ENCODE measurements at regions not wholly inside any gene's neighbourhood (a gene's known extent, or its start where the extent isn't known, plus 50 kb on each side); places are given as distances from the start of the nearest gene placed in this dataset.

DNA sequence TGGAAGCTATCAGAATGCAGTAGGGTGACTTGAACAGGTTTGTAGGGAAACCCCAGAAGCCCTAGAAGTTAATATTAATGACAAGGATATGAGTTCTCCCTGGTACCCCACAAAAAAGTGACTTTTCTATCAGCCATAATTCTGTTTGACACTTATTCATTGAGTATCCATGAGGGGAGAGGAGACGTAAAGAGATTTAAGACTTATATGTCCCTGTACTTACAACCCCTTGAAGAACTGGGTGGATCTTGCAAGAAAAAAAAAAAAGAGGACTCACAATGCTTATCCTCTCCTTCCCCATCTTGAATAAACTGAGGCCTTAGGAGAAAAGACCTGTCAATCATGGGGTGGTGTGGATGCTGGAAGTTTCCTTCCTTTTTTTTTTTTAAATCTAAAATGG lies 203.5 kb downstream of the CBLN1 start:
- DNase-seq, result no peak

DNA sequence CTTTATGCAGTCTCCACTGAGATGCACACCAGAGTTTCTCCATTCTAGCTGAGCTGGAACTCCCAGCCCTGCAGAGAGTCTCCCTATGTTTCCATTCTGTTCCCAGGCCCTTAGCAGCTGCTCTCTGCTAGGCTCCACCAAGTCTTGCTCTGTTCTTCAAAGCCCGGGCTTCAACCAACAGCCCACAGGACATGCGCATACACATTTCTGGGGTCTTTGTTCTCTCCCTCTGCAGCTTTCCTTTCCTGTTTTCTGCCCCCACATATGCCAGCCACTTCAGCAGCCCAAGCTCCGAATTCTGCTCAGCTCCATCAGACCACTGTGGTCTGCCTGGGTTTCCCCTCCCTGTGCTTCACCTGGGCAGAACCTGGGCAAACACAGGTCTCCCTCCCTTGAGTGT lies 205.9 kb downstream of the CBLN1 start:
- no peak for DNase-seq

DNA sequence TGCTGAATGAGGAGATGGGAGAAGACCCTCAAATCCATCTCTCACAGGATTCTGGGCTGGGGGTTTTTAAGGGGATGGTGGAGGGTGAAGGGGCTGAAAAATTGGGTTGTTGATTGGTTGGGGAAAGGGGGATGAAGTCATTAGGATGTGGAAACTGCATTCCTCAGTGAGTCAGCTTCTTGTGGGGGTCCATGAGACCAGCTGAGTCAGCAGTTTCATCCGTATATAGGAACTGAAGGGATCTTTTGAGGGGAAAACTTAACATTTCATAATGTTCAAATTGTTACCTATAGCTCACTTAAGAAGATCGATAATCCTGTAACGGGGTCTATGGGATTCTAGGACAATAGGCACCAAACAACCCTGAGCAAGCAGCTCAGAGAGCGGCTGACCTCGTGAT lies 213.4 kb downstream of the CBLN1 start:
- DNase-seq, result no peak

DNA sequence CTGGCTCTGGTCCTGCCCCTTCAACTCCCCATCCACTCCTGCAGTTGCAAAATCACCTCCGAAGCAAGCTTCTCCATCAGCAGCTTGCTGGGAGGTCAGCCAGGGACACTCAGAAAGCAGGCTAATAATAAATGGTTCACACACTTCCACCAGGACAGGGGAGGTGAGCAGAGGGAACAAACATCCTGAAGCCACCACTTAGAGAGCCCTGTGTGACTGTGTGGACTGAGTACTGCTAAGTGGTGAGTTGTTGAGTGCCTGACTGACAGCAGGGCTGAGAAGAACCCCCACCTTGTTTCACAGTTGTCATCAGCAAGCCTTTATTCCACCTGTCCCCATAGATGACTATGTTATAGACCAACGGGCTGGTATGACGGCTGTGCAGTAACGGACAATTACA lies 213.9 kb downstream of the CBLN1 start:
- no peak for DNase-seq

DNA sequence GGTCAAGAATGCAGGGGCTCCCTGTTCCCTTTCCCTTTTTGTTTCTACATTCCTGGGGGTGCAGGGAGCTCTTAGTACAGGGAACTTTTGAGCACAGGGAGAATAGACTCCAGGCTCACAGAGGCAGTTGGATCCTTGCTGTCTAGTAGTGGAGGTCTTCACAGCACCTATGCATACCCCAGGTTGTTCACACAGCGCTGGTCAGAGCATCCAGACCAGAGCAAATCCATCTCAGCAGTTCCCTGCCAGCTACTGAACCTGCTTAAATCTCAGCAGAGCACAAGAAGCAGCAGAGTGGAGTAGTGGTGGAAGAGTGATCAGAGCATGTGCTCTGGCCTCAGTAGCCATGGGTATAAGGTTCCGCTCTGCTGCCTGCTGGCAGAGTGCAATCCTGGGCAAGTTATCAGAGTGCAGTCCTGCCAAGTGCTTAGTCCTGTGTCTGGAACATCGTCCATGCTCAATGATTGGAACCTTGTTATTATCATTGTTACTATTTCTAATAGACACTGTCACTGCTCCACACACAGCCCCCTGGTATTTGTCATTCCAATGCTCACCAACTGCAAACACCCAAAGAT lies 220.4 kb downstream of the CBLN1 start:
- no peak for DNase-seq

DNA sequence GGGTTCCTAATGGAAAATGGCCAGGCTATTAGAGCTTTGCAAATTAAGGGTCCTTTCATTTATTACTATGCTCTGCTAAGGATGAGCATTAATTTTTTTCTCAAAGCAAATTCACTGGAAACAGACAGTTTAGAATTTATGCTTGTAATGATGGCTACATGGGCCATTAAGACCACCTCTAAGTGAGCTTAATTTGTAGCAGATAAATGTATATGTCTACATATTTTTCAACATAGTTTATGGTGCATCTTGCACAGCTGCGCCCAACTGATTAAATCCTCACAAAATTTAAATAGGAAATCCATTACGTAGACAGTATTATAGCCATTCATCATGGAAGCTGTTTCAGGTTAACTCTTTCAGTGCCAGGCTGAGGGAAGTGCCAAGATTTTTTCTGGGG lies 220.9 kb downstream of the CBLN1 start:
- no peak for DNase-seq

DNA sequence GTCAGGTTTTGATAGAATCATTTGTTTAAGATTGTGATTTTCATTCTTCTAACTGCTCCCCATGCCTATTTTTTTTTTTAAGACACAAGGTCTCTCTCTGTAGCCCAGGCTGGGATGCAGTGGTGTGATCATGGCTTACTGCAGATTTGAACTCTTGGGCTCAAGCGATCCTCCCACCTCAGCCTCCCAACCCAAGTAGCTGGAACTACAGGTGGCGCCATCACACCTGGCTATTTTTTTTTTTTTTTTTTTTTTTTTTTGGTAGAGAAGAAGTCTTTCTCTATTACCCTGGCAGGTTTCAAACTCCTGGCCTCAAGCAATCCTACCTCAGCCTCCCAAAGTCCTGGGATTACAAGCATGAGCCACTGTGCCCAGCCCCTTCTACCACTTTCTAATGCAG lies 223.3 kb downstream of the CBLN1 start:
- no peak for DNase-seq

DNA sequence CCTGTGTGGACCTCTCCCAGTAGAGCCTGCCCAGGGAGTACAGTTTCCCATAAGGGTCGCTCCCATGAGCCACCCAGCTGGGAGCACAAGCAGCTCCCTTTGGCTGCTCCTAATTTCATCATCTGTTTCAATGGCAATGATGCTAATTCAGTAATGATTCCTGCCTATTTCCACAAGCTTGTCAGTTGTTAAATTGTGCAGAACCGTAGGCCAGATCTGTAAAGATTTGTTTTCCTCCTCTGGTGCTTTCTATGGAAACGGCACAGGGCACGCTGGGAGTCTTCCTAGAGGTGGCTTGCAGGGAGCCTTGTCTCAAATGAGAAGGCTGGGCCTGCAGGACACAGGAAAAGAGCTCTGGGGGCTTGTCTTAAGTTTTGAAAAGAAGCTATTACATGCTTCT lies 223.7 kb downstream of the CBLN1 start:
- no peak for DNase-seq

DNA sequence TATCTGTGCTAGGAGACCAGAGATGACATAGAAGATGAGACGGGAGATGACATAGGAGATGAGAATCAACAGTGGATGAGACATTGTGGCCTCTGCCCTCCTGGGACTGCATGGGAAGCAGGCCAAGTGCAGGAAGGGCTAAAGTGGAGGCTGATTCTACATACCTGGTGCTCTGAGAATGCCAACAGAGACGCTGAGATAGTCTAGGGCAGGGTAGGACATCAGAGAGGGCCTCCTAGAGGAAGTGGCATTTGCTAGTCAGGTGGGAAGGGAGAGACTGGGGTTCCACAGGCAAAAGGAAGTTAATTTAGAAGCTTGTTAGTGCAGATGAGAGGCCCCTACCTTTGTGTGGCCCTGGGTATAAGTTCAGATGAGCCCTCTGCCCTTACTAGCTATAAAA lies 224.2 kb downstream of the CBLN1 start:
- no peak for DNase-seq

DNA sequence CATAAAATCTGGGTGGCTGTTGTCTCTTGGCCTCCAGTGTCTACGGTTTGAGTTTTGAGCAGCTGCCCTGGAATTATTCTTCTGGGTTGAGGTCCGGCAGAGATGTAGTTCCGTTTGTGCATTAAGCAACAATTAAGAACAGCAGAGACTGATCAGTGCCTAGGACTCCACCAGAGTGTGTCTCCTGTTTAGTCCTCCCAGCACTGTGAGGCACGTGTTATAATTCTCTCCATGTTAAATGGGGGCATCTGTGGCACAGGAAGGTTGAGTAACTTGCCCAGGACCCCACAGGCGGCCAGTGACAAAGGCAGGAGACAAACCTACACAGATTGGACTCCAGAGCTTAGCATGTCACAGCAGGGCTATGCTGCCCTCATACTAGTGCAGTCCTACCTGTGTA lies 225.1 kb downstream of the CBLN1 start:
- DNase-seq, result no peak

DNA sequence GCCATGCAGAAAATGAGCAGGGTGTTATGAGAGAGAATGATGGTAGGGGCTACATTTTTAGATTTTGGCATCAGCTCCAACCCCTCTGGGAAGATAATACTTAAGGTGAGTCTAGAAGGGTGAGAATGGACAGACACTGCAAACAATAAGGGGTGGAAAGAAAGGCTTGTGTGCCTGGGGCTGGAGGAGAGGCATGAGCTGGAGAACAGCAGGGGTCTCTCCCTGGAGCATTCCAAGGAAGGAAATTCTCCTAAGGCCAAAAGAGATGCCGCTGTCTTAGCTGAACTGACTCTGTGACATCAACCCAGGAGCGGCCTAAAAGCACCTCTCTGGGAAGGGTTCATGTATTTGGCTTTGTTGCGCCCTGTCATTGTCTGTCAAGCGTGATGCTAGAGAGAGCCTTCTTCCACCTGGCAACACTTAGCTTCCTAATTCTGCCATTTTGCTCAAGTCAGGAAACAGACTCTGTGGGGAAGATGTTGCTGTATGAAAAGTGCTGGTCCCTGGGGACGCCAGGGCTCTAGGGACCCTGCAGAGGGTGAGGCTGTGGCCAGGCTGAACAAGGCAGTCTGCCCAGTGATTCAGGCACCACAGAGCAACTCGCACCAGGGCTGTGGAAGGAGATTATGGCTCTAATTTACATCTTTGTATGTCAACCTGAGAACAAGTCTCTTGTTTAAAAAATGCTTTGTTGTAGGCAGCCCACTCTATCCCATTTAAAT lies 225.7 kb downstream of the CBLN1 start:
- no peak for DNase-seq

DNA sequence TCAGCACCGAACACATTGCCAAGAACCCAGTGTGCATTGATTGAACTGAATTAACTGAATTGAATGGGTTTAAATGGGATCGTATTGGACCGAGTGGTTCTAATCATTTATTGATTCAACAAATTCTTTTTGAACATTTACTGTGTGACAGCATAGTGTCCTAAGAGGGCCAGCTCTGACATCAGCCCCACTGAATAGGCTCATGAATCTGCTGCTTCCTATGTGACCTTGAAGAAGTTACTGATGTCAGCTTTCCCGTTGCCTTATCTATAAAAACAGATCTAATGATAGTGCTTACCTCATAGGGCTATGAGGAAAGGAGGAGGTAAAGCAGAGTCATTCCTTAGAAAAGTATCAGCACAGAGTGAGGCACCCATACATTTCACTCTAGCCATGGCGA lies 226.3 kb downstream of the CBLN1 start:
- no peak for DNase-seq

DNA sequence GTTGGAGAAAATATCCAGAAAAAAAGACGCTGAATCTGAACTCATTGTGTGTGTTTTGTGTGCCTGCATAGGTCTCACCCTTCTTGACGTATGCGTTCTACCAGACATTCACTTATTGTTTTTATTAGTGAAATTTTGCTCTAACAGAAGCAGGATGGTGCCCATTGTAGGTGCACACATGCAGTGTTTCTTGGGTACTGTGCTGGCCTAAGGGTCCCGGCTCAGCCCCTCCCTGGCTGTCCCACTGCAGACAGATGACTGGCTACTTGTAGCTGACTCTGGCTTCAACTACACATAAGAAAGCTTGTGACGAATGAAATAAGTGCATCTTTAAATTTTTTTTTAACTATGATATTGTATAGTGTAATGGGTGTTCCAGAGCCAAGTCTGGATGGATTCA lies 227.0 kb downstream of the CBLN1 start:
- no peak for DNase-seq

DNA sequence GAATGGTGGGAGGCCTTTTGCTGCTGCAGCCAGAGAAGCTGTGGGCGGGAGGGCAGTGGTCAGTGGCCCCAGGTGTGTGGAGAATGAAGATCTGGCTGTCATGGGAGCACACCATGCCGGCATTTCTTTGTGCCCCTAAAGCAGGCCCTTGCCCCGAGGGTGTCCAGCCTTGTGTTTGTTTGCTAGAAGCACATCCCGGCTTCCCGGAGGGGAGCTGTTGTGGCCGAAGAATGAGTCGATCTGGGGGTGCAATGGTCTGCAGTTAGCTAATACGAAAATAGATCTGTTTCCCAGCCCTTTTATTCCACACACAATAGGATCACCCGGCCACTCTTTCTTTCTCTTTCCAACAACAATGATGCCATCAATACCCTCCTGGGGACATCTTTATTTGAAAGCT lies 228.8 kb downstream of the CBLN1 start:
- no peak for DNase-seq

DNA sequence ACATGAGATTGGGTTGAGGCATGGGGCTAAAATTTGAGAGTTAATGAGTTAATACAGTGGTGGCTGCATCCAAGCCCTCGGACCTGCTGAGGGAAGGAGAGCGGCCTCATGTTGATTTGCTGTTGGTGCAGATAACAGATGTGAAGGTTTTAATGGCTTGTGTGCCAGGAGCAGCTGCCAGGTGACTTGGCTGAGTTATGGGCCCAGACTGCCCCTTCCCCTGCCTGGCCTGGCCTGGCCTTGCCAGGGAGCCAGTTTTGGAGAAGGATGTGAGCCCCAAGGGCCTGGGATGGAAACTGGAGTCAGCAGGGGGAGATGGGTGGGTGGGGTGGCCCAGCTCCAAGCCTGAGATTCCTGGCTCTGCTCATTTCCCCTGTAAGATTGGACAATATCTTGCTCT lies 230.1 kb downstream of the CBLN1 start:
- no peak for DNase-seq

DNA sequence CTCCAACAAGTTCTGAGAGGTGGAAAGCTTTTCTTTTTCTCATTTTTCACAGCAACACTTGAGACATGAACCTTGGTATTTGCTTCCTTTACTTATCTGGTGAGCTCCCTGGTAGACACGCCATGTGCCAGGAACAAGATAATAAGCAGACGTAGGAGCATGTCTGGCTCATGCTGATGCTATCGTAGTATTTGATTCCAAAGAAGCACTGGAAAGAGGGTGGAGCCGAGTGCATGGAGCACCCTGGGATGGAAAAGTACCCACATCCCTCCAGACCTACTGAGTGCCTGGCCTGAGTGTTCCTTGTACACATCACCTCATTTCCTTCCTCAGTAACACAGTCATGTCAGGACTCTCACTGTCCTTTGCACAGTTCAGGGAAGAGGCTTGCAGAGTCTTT lies 231.0 kb downstream of the CBLN1 start:
- no peak for DNase-seq

DNA sequence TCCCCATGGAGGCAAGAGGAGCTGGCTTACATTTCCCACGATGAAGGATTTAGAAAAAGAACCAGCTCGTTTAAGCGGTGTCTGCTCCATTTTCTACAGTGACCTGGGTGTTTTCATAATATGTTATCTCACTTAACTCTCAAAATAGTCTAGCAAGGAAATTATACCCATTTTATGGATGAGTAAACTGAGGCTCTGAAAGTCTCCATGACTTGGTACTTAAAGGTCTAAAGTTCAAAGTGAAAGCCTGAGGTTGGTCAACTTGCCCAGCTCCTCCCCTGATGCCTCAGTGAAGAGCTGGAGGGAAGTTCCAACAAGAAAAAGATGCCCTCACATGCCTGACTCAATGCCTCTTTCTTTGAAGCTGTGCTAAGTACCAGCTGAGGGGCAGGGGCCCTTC lies 232.0 kb downstream of the CBLN1 start:
- no peak for DNase-seq

DNA sequence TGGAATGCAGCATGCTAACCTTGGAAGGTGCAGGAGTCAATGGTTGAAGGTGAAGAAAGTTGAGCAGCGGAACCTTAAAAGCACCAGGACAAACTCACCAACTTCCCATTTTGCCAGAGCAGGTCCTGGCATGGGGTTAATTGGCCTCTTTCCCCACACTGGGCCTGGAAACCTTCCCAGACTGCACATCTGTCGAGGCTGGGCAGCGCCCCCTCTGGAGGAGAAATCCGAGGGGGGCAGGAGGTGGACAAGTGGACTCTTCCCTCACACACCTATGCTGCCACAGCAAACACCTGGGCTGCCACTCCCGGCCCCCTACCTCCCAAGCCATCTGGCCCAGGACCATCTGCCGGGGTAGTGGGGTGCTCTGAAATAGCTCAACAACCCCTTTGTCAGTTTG lies 232.4 kb downstream of the CBLN1 start:
- no peak for DNase-seq

DNA sequence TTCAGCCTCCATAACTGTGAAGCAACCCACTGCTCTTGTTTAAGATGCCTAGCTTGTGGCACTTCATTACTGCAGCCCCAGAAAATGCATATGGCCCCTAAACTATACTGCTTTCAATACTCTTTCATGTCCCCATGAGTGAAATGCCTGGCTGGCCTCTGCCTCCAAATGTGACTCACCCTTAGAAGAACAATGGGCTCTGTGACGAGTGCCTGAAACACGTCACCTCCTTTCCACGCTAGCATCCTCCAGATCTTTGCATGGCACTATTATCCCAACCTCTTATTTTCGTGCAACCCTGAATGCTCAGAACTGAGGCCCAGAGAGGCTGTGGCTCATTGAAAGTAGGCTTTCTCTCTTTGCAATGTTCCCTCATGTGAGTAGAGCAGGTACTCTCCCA lies 233.1 kb downstream of the CBLN1 start:
- no peak for DNase-seq

DNA sequence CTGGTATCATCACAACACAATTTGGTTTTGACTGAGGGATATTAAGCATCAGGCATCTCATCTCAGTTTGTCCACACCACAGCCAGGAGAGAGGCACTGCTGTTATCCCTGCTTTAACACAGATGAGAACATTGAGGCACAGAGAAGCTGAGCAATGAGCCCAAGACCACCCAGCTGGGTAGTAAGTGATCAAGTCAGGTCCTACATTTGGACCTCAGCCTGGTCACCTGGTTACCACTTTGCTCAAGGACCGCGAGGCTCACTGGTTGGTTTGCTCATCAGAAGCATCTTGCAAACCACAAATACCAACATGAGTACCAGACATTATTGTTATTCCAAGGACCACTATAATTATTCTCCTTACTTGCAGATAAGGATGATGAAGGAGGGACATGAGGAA lies 245.5 kb downstream of the CBLN1 start:
- DNase-seq, result no peak

DNA sequence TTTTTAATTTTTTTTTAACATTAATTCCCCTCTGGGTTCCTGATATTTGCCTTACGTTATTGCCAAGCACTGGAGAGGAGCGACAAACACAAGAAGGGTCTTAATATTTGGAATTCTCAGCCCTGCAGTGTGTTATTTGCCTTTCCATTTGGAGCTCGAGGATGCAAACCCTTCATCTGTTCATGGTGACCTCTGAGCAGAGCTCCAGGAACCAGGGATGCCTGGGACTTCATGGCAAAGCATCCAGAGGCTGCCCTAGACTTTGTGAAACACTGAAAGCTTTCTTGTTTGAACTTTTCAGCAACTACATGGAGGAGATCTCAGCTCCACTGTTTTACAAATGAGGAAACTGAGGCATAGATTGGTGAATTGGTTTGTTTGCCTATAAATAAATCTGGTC lies 254.2 kb downstream of the CBLN1 start:
- no peak for DNase-seq

DNA sequence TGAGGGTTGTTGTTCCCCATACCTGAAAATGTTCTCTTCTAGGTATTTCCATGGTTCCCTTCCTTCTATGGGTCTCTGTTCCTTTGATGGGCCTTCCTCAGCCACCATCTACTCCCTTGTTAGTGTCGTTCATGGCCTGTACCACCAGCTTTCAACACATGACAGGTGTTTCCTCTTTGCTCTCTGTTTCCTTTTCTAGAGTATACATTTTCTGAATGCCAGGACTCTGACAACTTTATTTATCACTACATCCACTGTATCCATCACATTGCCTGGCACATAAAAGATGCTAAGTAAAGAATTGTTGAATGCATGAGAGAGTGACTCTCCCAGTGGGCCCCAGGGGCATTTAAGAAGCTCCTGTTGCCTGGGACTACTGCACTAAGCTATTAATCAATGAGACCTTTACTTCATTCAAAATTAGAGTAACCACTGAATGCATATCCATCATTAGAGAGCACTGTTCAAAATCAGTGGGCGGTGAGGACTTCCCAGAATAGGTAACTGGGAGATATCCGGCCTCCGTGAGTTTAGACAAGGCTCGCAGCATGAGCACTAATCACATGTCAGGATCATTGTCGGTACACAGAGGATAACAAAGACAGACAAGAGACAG lies 255.0 kb downstream of the CBLN1 start:
- DNase-seq, result no peak

DNA sequence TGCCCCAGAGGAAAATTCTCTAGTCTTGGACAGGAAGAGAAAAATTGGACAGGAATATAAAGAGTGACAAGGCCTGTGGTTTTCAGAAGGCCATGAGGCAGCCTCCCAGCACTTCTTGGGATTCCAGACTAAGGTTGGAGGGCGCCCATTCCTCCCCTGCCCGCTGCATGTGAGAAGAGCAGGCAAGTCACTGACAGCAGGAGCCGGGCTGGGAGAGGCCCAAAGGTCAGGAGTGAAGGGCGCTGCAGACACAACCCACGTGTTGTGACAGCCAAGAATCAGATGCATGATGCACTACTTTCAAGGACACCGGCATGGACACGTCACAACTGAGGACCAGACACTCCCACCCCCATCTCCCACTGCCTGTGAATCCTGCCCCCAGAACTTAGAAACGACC lies 256.7 kb downstream of the CBLN1 start:
- no peak for DNase-seq

DNA sequence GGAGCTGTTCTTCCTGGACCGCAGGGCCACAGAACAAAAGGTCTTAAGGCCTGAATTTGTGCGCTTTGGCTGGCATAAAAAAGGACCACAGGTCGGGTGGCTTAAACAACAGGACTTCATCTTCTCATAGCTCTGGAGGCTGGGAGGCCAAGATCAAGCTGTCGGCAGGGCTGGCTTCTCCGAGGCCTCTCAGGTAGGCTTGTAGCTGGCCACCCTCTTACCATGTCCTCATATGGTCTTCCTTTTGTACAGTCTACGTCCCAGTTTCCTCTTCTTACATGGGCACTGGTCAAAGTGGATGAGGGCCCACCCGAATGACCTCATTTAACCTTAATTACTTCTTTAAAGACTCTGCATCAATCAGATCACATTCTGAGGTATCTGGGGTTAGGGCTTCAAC lies 257.6 kb downstream of the CBLN1 start:
- no peak for DNase-seq

DNA sequence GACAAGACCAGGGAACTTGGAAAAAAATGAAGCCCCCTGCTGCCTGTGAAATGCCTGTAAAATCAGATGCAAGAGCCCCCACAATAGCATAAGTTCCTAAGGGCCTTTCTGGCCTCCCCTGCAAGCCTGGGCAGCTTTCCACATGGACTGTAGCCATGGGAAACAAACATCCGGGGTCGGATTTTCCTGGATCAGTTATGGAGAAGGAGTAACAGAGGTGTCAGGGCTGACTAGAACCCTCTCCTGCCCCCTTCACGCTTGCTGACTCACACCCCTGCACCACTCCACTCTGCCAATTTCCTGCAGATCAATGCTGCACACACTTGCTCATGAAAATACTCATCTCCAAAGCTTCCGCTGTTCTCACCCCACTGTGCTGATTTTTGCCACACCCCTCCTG lies 258.6 kb downstream of the CBLN1 start:
- DNase-seq, result no peak
